NT2/D1 (cell line): ENCODE measurements at regions not wholly inside any gene's neighbourhood (a gene's known extent, or its start where the extent isn't known, plus 50 kb on each side); places are given as distances from the start of the nearest gene placed in this dataset.

Source experiments
- SUZ12 ChIP-seq: IDR thresholded peaks from 2 replicates; pipeline ENCODE4 v1.6.1; 2011; ENCODE audit not compliant: insufficient read length, insufficient read depth; ENCODE audit errors: extremely low read depth
- YY1 ChIP-seq: IDR thresholded peaks from 2 replicates; pipeline ENCODE4 v1.6.1; 2011; ENCODE audit not compliant: insufficient read length, insufficient read depth
- ZNF274 ChIP-seq: IDR thresholded peaks from 2 replicates; pipeline ENCODE4 v1.6.1; 2011; ENCODE audit warnings: mild to moderate bottlenecking, low read depth, low read length

DNA sequence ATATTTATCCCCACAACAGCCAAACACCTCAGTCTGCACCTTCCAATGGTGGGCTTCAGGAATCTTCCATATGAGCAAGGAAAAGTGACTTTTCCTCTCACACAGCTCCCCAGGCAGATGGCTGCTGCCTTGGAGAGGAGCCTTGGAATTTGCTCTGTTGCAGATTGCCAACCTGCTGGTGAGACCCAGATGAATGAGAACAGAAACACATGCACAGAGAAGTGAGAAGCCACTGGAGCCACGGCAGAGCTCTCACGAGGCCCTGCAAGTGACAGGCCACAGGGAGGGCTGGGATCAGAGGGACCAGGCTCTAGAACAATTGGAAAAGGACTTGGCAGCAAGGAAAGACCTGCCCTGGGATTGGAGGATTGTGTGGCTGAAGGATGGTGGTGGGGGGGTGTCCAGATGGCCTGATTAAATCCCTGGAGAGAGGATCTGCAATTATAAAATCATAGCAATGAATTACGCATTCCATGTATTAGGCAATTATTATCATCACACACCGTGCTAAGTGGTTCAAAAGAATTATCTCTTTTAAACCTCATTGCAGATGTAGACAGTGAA lies 84.9 kb upstream of the PWP1 start:
- TF ChIP-seq ZNF274, result no peak
- no peak for TF ChIP-seq YY1
- TF ChIP-seq SUZ12, result no peak
